ENCODE measurements at regions not wholly inside any gene's neighbourhood (a gene's known extent, or its start where the extent isn't known, plus 50 kb on each side); places are given as distances from the start of the nearest gene placed in this dataset.
A peak's percentile ranks its signal among the peaks of the same experiment; 100 is the strongest.

- DNase-seq (ENCODE audit: low read depth, low spot score), result no peak
Observed at GRCh38 chr18:59967878-59968277, 68.1 kb downstream of the PMAIP1 start.

GRCh38 chr18:59966913-59967312 is 67.1 kb downstream of the PMAIP1 start:
- no peak for DNase-seq (ENCODE audit: low read depth, low spot score)

- DNase-seq (ENCODE audit: low read depth, low spot score), result no peak
Observed at GRCh38 chr18:59963229-59963628, 63.4 kb downstream of the PMAIP1 start.

GRCh38 chr18:59961070-59961469 is 61.3 kb downstream of the PMAIP1 start:
- DNase-seq (ENCODE audit: low read depth, low spot score), result no peak

GRCh38 chr18:59960272-59960671 is 60.5 kb downstream of the PMAIP1 start:
- no peak for DNase-seq (ENCODE audit: low read depth, low spot score)

GRCh38 chr18:59959606-59960005 is 59.8 kb downstream of the PMAIP1 start:
- no peak for DNase-seq (ENCODE audit: low read depth, low spot score)

- no peak for DNase-seq (ENCODE audit: low read depth, low spot score)
Observed at GRCh38 chr18:59959073-59959472, 59.3 kb downstream of the PMAIP1 start.

- DNase-seq (ENCODE audit: low read depth, low spot score), result peak; percentile 23
Observed at GRCh38 chr18:59957957-59958356, 58.2 kb downstream of the PMAIP1 start.

GRCh38 chr18:59954755-59955156 is 55.0 kb downstream of the PMAIP1 start:
- DNase-seq (ENCODE audit: low read depth, low spot score), result no peak

GRCh38 chr18:59954241-59954640 is 54.4 kb downstream of the PMAIP1 start:
- DNase-seq (ENCODE audit: low read depth, low spot score), result no peak
